ENCODE measurements at regions not wholly inside any gene's neighbourhood (a gene's known extent, or its start where the extent isn't known, plus 50 kb on each side); places are given as distances from the start of the nearest gene placed in this dataset.
A peak's percentile ranks its signal among the peaks of the same experiment; 100 is the strongest.

- Histone ChIP-seq H3K4me3 (no peak overlapping the region), H3K36me3 (replicated peaks; ENCODE audit: insufficient read depth, low read depth) (no peaks in the 10 kb centered on the region), H2AFZ (no peak overlapping the region), H3K4me2 (no peak overlapping the region), H3K27ac (no peak overlapping the region), H3K9me3 (ENCODE audit: low read depth) (no peaks in the 10 kb centered on the region), H3K27me3 (no peaks in the 10 kb centered on the region), H3K4me1 (ENCODE audit: insufficient read depth) (no peaks in the 10 kb centered on the region), H3K9me2 (replicated peaks; ENCODE audit: insufficient read depth) (no peaks in the 10 kb centered on the region), H4K20me1 (ENCODE audit: insufficient read depth, poor library complexity, severe bottlenecking) (no peaks in the 10 kb centered on the region), H3K79me2 (no peaks in the 10 kb centered on the region)
- DNase-seq (ENCODE audit: low spot score) = no peak
- no peak for TF ChIP-seq CTCF (IDR thresholded peaks at IDR 0.05; ENCODE audit: poor library complexity)
- no peak for TF ChIP-seq EZH2 (IDR thresholded peaks at IDR 0.05; ENCODE audit: borderline replicate concordance)
- TF ChIP-seq EZH2phosphoT487 (IDR thresholded peaks at IDR 0.05; ENCODE audit: low read depth, severe bottlenecking, unreplicated experiment) = no peak
- WGBS (ENCODE audit: low lambda C conversion rate, missing lambda C conversion rate) = 91% methylated on average over 1 of the region's 1 CpG
Measured at GRCh38 chr6:23435798-23436197, 690.2 kb upstream of the NRSN1 start.

GRCh38 chr6:23441808-23442461 lies 684.1 kb upstream of the NRSN1 start:
- WGBS (ENCODE audit: low lambda C conversion rate, missing lambda C conversion rate) = 81% methylated on average over 3 of the region's 3 CpGs
- Histone ChIP-seq H3K4me3 (no peak overlapping the region), H3K4me1 (ENCODE audit: insufficient read depth) (peaks cover 17% of the 10 kb centered on the region), H3K36me3 (replicated peaks; ENCODE audit: insufficient read depth, low read depth) (no peaks in the 10 kb centered on the region), H3K27me3 (no peaks in the 10 kb centered on the region), H2AFZ (no peak overlapping the region), H3K9me2 (replicated peaks; ENCODE audit: insufficient read depth) (no peaks in the 10 kb centered on the region), H3K4me2 (no peak overlapping the region), H3K79me2 (no peaks in the 10 kb centered on the region), H3K27ac (no peak overlapping the region), H4K20me1 (ENCODE audit: insufficient read depth, poor library complexity, severe bottlenecking) (no peaks in the 10 kb centered on the region), H3K9me3 (ENCODE audit: low read depth) (no peaks in the 10 kb centered on the region)
- no peak for DNase-seq (ENCODE audit: low spot score)
- TF ChIP-seq CTCF (IDR thresholded peaks at IDR 0.05; ENCODE audit: poor library complexity) (no peak), EZH2phosphoT487 (IDR thresholded peaks at IDR 0.05; ENCODE audit: low read depth, severe bottlenecking, unreplicated experiment) (no peak), EZH2 (IDR thresholded peaks at IDR 0.05; ENCODE audit: borderline replicate concordance) (no peak)

- TF ChIP-seq EZH2 (IDR thresholded peaks at IDR 0.05; ENCODE audit: borderline replicate concordance) (no peak), EZH2phosphoT487 (IDR thresholded peaks at IDR 0.05; ENCODE audit: low read depth, severe bottlenecking, unreplicated experiment) (no peak), CTCF (IDR thresholded peaks at IDR 0.05; ENCODE audit: poor library complexity) (no peak)
- no peaks in the 10 kb centered on the region for H3K9me3 ChIP-seq (ENCODE audit: low read depth)
- no peaks in the 10 kb centered on the region for H3K9me2 ChIP-seq (replicated peaks; ENCODE audit: insufficient read depth)
- no peaks in the 10 kb centered on the region for H3K27me3 ChIP-seq
- DNase-seq (ENCODE audit: low spot score) = no peak
- H3K4me2 ChIP-seq = no peak overlapping the region
- H2AFZ ChIP-seq = no peak overlapping the region
- no peak overlapping the region for H3K4me3 ChIP-seq
- H3K36me3 ChIP-seq (replicated peaks; ENCODE audit: insufficient read depth, low read depth) = no peaks in the 10 kb centered on the region
- H3K4me1 ChIP-seq (ENCODE audit: insufficient read depth) = peaks cover 17% of the 10 kb centered on the region
- H4K20me1 ChIP-seq (ENCODE audit: insufficient read depth, poor library complexity, severe bottlenecking) = no peaks in the 10 kb centered on the region
- no peaks in the 10 kb centered on the region for H3K79me2 ChIP-seq
- 68% methylated on average over 5 of the region's 5 CpGs for WGBS (ENCODE audit: low lambda C conversion rate, missing lambda C conversion rate)
- peak overlapping the region; percentile 6 for H3K27ac ChIP-seq
Measured at GRCh38 chr6:23445157-23445710, 680.8 kb upstream of the NRSN1 start.
